ENCODE measurements at regions not wholly inside any gene's neighbourhood (a gene's known extent, or its start where the extent isn't known, plus 50 kb on each side); places are given as distances from the start of the nearest gene placed in this dataset.

DNA sequence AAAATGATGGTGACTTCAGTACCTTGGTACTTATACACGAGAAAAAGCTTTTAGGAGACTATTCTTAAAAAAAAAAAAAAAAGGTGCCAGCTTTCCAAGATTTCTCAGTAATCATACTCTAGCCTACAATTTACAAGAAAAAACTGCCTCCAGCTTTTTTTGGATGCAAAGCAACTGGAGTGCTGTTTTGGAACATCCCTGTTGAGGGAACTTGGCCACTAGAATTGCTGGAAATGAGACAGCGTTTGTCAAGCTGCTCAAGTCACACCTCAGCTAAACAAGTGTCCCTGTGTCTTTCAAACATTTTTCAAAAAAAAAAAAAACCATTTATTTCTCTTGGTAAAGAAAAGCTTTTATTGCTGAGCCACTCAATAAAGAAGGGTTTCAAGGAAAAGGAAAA lies 413.1 kb upstream of the ARGLU1 start:
- Histone ChIP-seq H3K9me3 (replicated peaks) (no peaks in the 10 kb centered on the region), H3K4me1 (no peaks in the 10 kb centered on the region), H3K27me3 (ENCODE audit: low read depth) (no peaks in the 10 kb centered on the region), H3K36me3 (no peaks in the 10 kb centered on the region), H3K27ac (replicated peaks) (no peak overlapping the region), H3K4me3 (no peak overlapping the region)
- intact Hi-C loops (cut with micrococcal nuclease) = no loop called here
- TF ChIP-seq, protein P1, sequence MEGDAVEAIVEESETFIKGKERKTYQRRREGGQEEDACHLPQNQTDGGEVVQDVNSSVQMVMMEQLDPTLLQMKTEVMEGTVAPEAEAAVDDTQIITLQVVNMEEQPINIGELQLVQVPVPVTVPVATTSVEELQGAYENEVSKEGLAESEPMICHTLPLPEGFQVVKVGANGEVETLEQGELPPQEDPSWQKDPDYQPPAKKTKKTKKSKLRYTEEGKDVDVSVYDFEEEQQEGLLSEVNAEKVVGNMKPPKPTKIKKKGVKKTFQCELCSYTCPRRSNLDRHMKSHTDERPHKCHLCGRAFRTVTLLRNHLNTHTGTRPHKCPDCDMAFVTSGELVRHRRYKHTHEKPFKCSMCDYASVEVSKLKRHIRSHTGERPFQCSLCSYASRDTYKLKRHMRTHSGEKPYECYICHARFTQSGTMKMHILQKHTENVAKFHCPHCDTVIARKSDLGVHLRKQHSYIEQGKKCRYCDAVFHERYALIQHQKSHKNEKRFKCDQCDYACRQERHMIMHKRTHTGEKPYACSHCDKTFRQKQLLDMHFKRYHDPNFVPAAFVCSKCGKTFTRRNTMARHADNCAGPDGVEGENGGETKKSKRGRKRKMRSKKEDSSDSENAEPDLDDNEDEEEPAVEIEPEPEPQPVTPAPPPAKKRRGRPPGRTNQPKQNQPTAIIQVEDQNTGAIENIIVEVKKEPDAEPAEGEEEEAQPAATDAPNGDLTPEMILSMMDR (IDR thresholded peaks at IDR 0.05; ENCODE audit: borderline replicate concordance) = no peak
- no peak for DNase-seq

DNA sequence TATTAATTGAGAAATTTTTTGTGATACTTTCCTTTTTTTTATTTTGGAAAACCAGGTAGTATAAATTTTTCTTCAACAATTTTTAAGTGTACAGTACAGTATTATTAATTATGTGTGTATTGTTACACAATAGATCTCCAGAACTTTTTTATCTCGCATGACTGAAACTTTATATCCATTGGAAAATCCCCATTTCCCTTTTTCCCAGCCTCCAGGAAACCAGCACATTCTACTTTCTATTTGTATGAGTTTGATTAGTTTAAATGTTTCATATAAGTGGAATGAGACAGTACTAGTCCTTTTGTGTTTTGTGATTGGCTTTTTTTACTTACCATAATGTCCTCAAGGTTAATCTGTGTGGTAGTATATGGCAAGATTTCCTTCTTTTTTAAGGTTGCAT lies 399.5 kb upstream of the ARGLU1 start:
- TF ChIP-seq, protein P1 (IDR thresholded peaks at IDR 0.05; ENCODE audit: borderline replicate concordance) = no peak
- Histone ChIP-seq H3K9me3 (replicated peaks) (peaks cover 17% of the 10 kb centered on the region), H3K4me3 (no peak overlapping the region), H3K27ac (replicated peaks) (no peak overlapping the region), H3K27me3 (ENCODE audit: low read depth) (no peaks in the 10 kb centered on the region), H3K36me3 (no peaks in the 10 kb centered on the region), H3K4me1 (no peaks in the 10 kb centered on the region)
- intact Hi-C loops (cut with micrococcal nuclease) = no loop called here
- DNase-seq = no peak

DNA sequence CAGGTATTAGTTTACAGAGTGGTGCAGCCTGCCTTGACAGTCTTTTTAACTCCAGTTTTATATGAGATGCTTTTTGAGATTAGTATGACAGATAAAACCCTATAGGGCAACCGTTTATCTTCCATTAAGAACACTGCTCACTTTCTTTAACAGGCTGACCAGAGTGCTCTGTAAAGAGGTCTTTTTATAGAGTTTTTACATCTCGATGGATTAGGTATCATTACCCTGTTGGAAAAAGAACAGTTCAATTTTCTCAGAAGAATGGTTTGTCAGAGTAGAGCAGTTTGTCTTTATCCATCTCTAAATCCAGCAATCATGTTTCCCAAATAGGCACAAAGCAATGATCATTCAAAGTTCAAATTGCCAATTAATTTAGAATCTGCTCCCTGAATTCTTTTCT lies 395.2 kb upstream of the ARGLU1 start:
- intact Hi-C loops (cut with micrococcal nuclease) = no loop called here
- DNase-seq = no peak
- Histone ChIP-seq H3K9me3 (replicated peaks) (peaks cover 14% of the 10 kb centered on the region), H3K27ac (replicated peaks) (no peak overlapping the region), H3K27me3 (ENCODE audit: low read depth) (no peaks in the 10 kb centered on the region), H3K4me1 (no peaks in the 10 kb centered on the region), H3K4me3 (no peak overlapping the region), H3K36me3 (no peaks in the 10 kb centered on the region)
- TF ChIP-seq, protein P1 (IDR thresholded peaks at IDR 0.05; ENCODE audit: borderline replicate concordance) = no peak

DNA sequence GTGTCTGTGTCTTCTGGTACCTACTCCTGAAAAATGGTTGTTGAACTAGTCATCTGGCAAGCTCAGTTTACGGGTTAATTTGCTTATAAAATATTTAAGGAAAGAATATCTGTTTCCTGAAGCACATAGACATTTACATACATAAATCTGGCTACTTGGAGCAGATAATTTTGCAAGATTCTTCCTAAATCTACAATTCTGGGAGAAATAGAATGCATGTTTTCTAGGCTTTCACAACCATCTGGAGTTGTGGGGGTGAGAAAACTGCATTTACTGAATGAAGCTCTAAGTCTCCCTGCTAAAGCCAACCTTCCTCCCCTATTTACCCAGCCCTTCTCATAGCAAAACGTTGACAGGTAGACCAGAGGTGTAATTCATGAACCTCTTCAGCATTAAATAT lies 393.7 kb upstream of the ARGLU1 start:
- TF ChIP-seq, protein P1 (IDR thresholded peaks at IDR 0.05; ENCODE audit: borderline replicate concordance) = no peak
- Histone ChIP-seq H3K27ac (replicated peaks) (no peak overlapping the region), H3K9me3 (replicated peaks) (peaks cover 5% of the 10 kb centered on the region), H3K27me3 (ENCODE audit: low read depth) (no peaks in the 10 kb centered on the region), H3K4me1 (no peaks in the 10 kb centered on the region), H3K36me3 (no peaks in the 10 kb centered on the region), H3K4me3 (no peak overlapping the region)
- no peak for DNase-seq
- intact Hi-C loops (cut with micrococcal nuclease) = no loop called here

DNA sequence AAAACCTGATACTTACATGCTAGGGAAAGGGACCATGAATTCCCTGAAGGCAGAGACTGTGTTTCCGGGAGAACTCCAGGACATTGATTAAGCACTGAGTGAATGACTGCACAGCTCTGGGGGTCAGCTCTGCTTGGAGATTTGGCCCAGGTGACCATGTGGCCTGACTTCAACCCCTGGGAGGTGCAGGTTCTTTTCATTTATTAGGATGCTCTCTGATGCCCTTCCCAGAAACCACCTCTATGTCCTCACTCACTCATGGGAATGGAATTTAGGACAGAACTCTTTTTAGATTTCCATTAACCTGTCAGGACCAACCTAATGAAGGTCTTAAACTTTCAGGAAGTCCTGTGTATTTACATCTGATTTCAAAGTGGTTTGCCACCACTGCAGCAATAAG lies 393.3 kb upstream of the ARGLU1 start:
- H3K4me1 ChIP-seq = no peaks in the 10 kb centered on the region
- intact Hi-C loops (cut with micrococcal nuclease) = no loop called here
- no peaks in the 10 kb centered on the region for H3K36me3 ChIP-seq
- TF ChIP-seq, protein P1 (IDR thresholded peaks at IDR 0.05; ENCODE audit: borderline replicate concordance) = no peak
- no peak for DNase-seq
- peaks cover 5% of the 10 kb centered on the region for H3K9me3 ChIP-seq (replicated peaks)
- H3K4me3 ChIP-seq = no peak overlapping the region
- no peaks in the 10 kb centered on the region for H3K27me3 ChIP-seq (ENCODE audit: low read depth)
- H3K27ac ChIP-seq (replicated peaks) = no peak overlapping the region

DNA sequence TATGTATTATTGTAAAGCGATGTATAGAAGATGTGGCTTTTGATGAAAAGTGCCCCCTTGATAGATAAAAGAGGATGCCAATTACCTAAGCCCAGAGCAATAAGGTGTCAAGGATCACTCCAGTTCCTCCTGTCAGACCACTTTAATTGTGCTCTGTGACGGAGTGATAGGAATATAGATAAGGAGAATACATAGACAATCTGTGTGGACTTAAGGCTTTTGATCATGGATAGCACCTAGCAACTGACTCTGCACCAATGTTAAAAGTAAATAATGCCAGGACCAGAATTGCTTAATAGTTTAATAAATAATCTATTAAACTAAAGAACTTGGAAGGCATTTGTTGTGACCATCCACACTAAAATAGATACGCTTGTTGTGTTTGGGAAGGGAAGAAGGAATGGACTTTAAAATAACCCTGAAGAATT lies 390.7 kb upstream of the ARGLU1 start:
- TF ChIP-seq, protein P1 (IDR thresholded peaks at IDR 0.05; ENCODE audit: borderline replicate concordance) = no peak
- Histone ChIP-seq H3K36me3 (no peaks in the 10 kb centered on the region), H3K4me3 (no peak overlapping the region), H3K9me3 (replicated peaks) (peaks cover 18% of the 10 kb centered on the region), H3K27me3 (ENCODE audit: low read depth) (no peaks in the 10 kb centered on the region), H3K27ac (replicated peaks) (no peak overlapping the region), H3K4me1 (no peaks in the 10 kb centered on the region)
- no peak for DNase-seq
- intact Hi-C loops (cut with micrococcal nuclease) = no loop called here

Measured in left ventricle myocardium inferior (tissue), 1 donor.